ENCODE measurements at regions not wholly inside any gene's neighbourhood (a gene's known extent, or its start where the extent isn't known, plus 50 kb on each side); places are given as distances from the start of the nearest gene placed in this dataset.

GRCh38 chr4:17285747-17286146 lies 226.1 kb downstream of the QDPR start:
- TF ChIP-seq CTCF (IDR thresholded peaks at IDR 0.05) (no peak), POLR2AphosphoS5 (IDR thresholded peaks at IDR 0.05) (no peak), POLR2A (IDR thresholded peaks at IDR 0.05) (no peak)
- DNase-seq (ENCODE audit: low spot score in 2 of 2): no peak
- intact Hi-C loops (cut with DNase I; ENCODE audit: low total_unique reads): no loop called here
- H3K27ac ChIP-seq: no peak overlapping the region
- H3K27me3 ChIP-seq: no peaks in the 10 kb centered on the region
- no peaks in the 10 kb centered on the region for H3K36me3 ChIP-seq
- H3K9me3 ChIP-seq: no peaks in the 10 kb centered on the region
- H3K4me1 ChIP-seq: no peaks in the 10 kb centered on the region
- H3K4me3 ChIP-seq: no peak overlapping the region

DNA sequence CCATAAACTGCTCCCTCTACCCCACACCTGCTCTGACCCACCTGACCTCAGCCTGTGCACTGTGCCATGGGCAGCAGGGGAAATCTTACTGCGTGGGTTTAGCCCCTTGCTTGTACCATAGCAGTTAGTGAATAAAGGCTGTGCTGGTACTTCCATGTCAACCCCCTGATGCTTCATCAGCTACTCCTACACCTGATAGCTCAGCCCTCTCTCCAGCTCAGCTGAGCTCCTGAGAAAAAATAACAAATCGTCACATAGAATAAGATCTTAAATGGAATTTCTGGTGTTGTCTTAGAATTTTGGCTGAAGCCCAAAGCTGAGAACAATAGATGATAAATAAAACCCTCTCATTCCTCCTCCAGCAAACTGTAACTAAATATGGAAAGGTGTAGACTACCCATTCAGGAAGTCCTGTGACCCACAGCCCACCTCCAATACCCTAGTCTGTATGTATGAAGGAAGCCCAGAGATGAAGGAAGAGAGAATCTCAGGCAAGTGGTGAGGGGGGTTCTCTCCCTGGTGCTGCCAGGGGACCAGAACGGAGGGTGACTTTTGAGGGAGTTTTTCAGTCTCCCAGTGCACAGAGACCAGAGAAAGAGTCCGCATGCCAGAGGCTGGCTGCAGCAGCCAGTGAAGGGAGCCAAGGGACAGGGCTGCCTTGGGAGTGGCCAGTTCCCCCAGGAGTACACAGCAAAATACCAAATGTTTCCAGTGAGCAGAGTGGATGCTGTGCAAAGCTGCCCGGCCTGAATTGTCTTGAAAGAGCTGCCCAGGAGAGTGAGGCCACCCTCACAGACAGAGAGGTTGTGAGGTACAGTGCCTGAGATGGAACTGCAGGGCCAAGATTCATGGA lies 227.3 kb downstream of the QDPR start:
- Histone ChIP-seq H3K4me1 (no peaks in the 10 kb centered on the region), H3K4me3 (no peak overlapping the region), H3K27me3 (no peaks in the 10 kb centered on the region), H3K27ac (no peak overlapping the region), H3K9me3 (no peaks in the 10 kb centered on the region), H3K36me3 (no peaks in the 10 kb centered on the region)
- no peak for TF ChIP-seq CTCF (IDR thresholded peaks at IDR 0.05)
- no peak for TF ChIP-seq POLR2A (IDR thresholded peaks at IDR 0.05)
- no peak for TF ChIP-seq POLR2AphosphoS5 (IDR thresholded peaks at IDR 0.05)
- no peak for DNase-seq (ENCODE audit: low spot score in 2 of 2)
- intact Hi-C loops (cut with DNase I; ENCODE audit: low total_unique reads): no loop called here

GRCh38 chr4:17283832-17284231 lies 228.1 kb downstream of the QDPR start:
- Histone ChIP-seq H3K9me3 (no peaks in the 10 kb centered on the region), H3K4me3 (no peak overlapping the region), H3K36me3 (no peaks in the 10 kb centered on the region), H3K4me1 (no peaks in the 10 kb centered on the region), H3K27me3 (no peaks in the 10 kb centered on the region), H3K27ac (no peak overlapping the region)
- no peak for DNase-seq (ENCODE audit: low spot score in 2 of 2)
- no peak for TF ChIP-seq POLR2AphosphoS5 (IDR thresholded peaks at IDR 0.05)
- no peak for TF ChIP-seq POLR2A (IDR thresholded peaks at IDR 0.05)
- no peak for TF ChIP-seq CTCF (IDR thresholded peaks at IDR 0.05)
- intact Hi-C loops (cut with DNase I; ENCODE audit: low total_unique reads): no loop called here

GRCh38 chr4:17283251-17283650 lies 228.6 kb downstream of the QDPR start:
- H3K36me3 ChIP-seq: no peaks in the 10 kb centered on the region
- H3K4me1 ChIP-seq: no peaks in the 10 kb centered on the region
- no peaks in the 10 kb centered on the region for H3K27me3 ChIP-seq
- no peak overlapping the region for H3K27ac ChIP-seq
- no peak for TF ChIP-seq POLR2A (IDR thresholded peaks at IDR 0.05)
- TF ChIP-seq POLR2AphosphoS5 (IDR thresholded peaks at IDR 0.05): no peak
- no peak for TF ChIP-seq CTCF (IDR thresholded peaks at IDR 0.05)
- no peak for DNase-seq (ENCODE audit: low spot score in 2 of 2)
- H3K4me3 ChIP-seq: no peak overlapping the region
- no peaks in the 10 kb centered on the region for H3K9me3 ChIP-seq
- intact Hi-C loops (cut with DNase I; ENCODE audit: low total_unique reads): no loop called here

- Histone ChIP-seq H3K4me3 (no peak overlapping the region), H3K4me1 (no peaks in the 10 kb centered on the region), H3K36me3 (no peaks in the 10 kb centered on the region), H3K27me3 (no peaks in the 10 kb centered on the region), H3K27ac (no peak overlapping the region), H3K9me3 (no peaks in the 10 kb centered on the region)
- intact Hi-C loops (cut with DNase I; ENCODE audit: low total_unique reads): no loop called here
- TF ChIP-seq POLR2A (IDR thresholded peaks at IDR 0.05) (no peak), POLR2AphosphoS5 (IDR thresholded peaks at IDR 0.05) (no peak), CTCF (IDR thresholded peaks at IDR 0.05) (no peak)
- no peak for DNase-seq (ENCODE audit: low spot score in 2 of 2)
Measured at GRCh38 chr4:17280261-17281018, 231.4 kb downstream of the QDPR start.

Measured in breast epithelium (tissue), 4 donors.